ENCODE measurements at regions not wholly inside any gene's neighbourhood (a gene's known extent, or its start where the extent isn't known, plus 50 kb on each side); places are given as distances from the start of the nearest gene placed in this dataset.

- no peak for DNase-seq
- TF ChIP-seq EZH2 (IDR thresholded peaks at IDR 0.05; ENCODE audit: low read depth) = no peak
- no peak for TF ChIP-seq CTCF (conservative IDR thresholded peaks at IDR 0.05)
- no peak overlapping the region for H3K4me2 ChIP-seq
- H3K4me3 ChIP-seq = no peak overlapping the region
- no peaks in the 10 kb centered on the region for H3K9me3 ChIP-seq (ENCODE audit: insufficient read depth, low read depth)
- CTCF ChIA-PET = no interaction called here
- BruUV-seq (replicated peaks) = no TSS peak
- POLR2A ChIA-PET (ENCODE audit: unreplicated experiment) = interaction anchor here (0.6 kb wide), 1 partner anchor 617 kb away, joined by 4 read pairs; no protein-coding TSS in a partner anchor
- no peaks in the 10 kb centered on the region for H3K4me1 ChIP-seq (replicated peaks; ENCODE audit: insufficient read depth)
- H3K9me2 ChIP-seq (ENCODE audit: insufficient read depth) = no peaks in the 10 kb centered on the region
- no peaks in the 10 kb centered on the region for H3K36me3 ChIP-seq (ENCODE audit: low read depth)
- no peaks in the 10 kb centered on the region for H3K27me3 ChIP-seq (ENCODE audit: insufficient read depth, low read depth)
- no peaks in the 10 kb centered on the region for H4K20me1 ChIP-seq (ENCODE audit: insufficient read depth)
- H2AFZ ChIP-seq = no peak overlapping the region
- H3F3A ChIP-seq (ENCODE audit: insufficient read depth, low read depth) = no peaks in the 10 kb centered on the region
- no peak overlapping the region for H3K27ac ChIP-seq
- H3K79me2 ChIP-seq (ENCODE audit: low read depth) = no peaks in the 10 kb centered on the region
- intact Hi-C loops (cut with micrococcal nuclease; ENCODE audit: unreplicated experiment) = no loop called here
These were observed 115.0 kb upstream of the HMHB1 start for GRCh38 chr5:143696921-143697320.

GRCh38 chr5:143695941-143696340 lies 116.0 kb upstream of the HMHB1 start:
- no peak overlapping the region for H2AFZ ChIP-seq
- H4K20me1 ChIP-seq (ENCODE audit: insufficient read depth) = no peaks in the 10 kb centered on the region
- no peaks in the 10 kb centered on the region for H3K9me2 ChIP-seq (ENCODE audit: insufficient read depth)
- no peaks in the 10 kb centered on the region for H3K79me2 ChIP-seq (ENCODE audit: low read depth)
- DNase-seq = no peak
- intact Hi-C loops (cut with micrococcal nuclease; ENCODE audit: unreplicated experiment) = no loop called here
- ChIA-PET CTCF (interaction anchor here (0.6 kb wide), 1 partner anchor 872 kb away, joined by 8 read pairs; no protein-coding TSS in a partner anchor), POLR2A (ENCODE audit: unreplicated experiment) (no interaction called here)
- no peaks in the 10 kb centered on the region for H3F3A ChIP-seq (ENCODE audit: insufficient read depth, low read depth)
- no peaks in the 10 kb centered on the region for H3K9me3 ChIP-seq (ENCODE audit: insufficient read depth, low read depth)
- no peak overlapping the region for H3K4me2 ChIP-seq
- no TSS peak for BruUV-seq (replicated peaks)
- H3K4me3 ChIP-seq = no peak overlapping the region
- TF ChIP-seq CTCF (conservative IDR thresholded peaks at IDR 0.05) (no peak), EZH2 (IDR thresholded peaks at IDR 0.05; ENCODE audit: low read depth) (no peak)
- no peaks in the 10 kb centered on the region for H3K4me1 ChIP-seq (replicated peaks; ENCODE audit: insufficient read depth)
- H3K27me3 ChIP-seq (ENCODE audit: insufficient read depth, low read depth) = no peaks in the 10 kb centered on the region
- H3K36me3 ChIP-seq (ENCODE audit: low read depth) = no peaks in the 10 kb centered on the region
- H3K27ac ChIP-seq = no peak overlapping the region

- H3K9me3 ChIP-seq (ENCODE audit: insufficient read depth, low read depth) = no peaks in the 10 kb centered on the region
These were observed 116.6 kb upstream of the HMHB1 start for GRCh38 chr5:143695244-143695864.

More at GRCh38 chr5:143695244-143695864, 116.6 kb upstream of the HMHB1 start:
- no peak for DNase-seq
- intact Hi-C loops (cut with micrococcal nuclease; ENCODE audit: unreplicated experiment) = no loop called here
- no TSS peak for BruUV-seq (replicated peaks)
- CTCF ChIA-PET = interaction anchor here (0.6 kb wide), 1 partner anchor 871 kb away, joined by 8 read pairs; no protein-coding TSS in a partner anchor
- POLR2A ChIA-PET (ENCODE audit: unreplicated experiment) = no interaction called here
- no peak for TF ChIP-seq CTCF (conservative IDR thresholded peaks at IDR 0.05)
- TF ChIP-seq EZH2 (IDR thresholded peaks at IDR 0.05; ENCODE audit: low read depth) = no peak
- Histone ChIP-seq H3F3A (ENCODE audit: insufficient read depth, low read depth) (no peaks in the 10 kb centered on the region), H3K4me2 (no peak overlapping the region), H3K27ac (no peak overlapping the region), H2AFZ (no peak overlapping the region), H3K4me3 (no peak overlapping the region), H3K27me3 (ENCODE audit: insufficient read depth, low read depth) (no peaks in the 10 kb centered on the region), H3K4me1 (replicated peaks; ENCODE audit: insufficient read depth) (no peaks in the 10 kb centered on the region), H3K36me3 (ENCODE audit: low read depth) (no peaks in the 10 kb centered on the region), H3K9me2 (ENCODE audit: insufficient read depth) (no peaks in the 10 kb centered on the region), H3K79me2 (ENCODE audit: low read depth) (no peaks in the 10 kb centered on the region), H4K20me1 (ENCODE audit: insufficient read depth) (no peaks in the 10 kb centered on the region)

All from PC-9 (cell line).